ENCODE measurements at regions not wholly inside any gene's neighbourhood (a gene's known extent, or its start where the extent isn't known, plus 50 kb on each side); places are given as distances from the start of the nearest gene placed in this dataset.

DNA sequence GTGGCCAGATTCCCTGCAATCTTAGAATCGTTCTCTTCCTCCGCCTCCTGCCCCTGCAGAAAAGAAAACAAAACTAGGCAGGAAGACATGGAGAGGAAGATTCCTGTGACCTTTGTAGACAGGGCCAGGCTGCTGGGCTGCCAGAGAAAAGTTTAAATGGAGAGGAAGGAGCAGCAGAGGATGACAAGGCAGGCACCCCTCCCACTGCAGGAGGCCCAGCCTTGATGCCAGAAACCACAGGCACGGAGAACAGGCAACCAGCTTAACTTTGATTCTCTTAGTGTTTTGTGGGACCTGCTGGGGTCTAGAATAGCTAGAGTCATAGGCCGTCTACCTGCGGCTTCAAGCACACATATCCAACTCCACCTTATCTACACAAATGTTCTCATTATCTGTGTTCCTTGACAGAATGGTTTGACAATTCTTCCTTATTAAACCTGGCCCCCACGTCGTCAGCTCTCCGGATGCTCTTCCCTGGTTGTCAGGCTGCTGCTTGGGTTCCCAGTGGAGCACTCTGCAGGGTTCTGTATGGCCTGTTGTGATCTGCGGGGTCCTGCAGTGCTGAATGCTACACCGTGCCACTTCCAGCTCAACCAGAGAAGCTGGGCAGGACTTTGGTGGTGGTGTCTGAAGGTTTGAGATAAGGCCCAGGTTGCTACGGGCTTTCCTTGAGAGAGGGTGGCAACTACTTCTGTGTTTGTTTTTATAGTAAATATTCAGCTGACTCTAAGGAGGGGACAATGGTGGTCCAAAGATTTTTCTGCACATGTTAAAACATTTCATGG lies 609.5 kb downstream of the AACS start:
- DNase-seq (ENCODE audit: low read depth) = no peak

- DNase-seq (ENCODE audit: low read depth) = no peak
These were observed 611.1 kb downstream of the AACS start for GRCh38 chr12:125676366-125676765.

DNA sequence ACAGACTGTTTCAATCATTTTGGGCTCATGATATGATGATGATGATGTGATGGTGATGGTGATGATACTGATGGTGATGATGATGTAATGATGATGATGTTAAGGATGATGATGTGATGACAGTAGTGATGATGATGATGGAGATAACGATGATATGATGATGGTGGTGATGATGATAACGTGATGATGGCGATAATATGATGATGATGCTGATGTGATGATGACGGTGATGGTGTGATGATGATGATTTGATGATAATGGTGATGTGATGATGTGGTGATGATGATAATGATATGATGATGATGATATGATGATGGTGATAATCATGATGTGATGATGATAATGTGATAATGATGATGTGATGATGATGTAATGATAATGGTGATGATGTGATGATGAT lies 612.6 kb downstream of the AACS start:
- no peak for DNase-seq (ENCODE audit: low read depth)

DNA sequence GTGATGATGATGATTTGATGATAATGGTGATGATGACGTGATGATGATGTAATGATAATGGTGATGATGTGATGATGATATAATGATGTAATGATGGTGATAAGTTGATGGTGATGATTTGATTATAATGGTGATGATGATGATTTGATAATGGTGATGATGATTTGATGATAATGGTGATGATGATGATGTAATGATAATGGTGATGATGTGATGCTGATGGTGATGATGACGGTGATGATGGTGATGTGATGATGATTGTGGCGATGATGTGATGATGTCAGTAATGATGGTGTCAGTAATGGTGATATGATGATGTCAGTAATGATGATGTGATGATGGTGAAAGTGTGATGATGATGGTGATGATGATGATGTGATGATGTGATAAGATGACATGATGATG lies 613.4 kb downstream of the AACS start:
- no peak for DNase-seq (ENCODE audit: low read depth)

- peak; percentile 26 for DNase-seq (ENCODE audit: low read depth)
These were observed 618.6 kb downstream of the AACS start for GRCh38 chr12:125683748-125684381.

DNA sequence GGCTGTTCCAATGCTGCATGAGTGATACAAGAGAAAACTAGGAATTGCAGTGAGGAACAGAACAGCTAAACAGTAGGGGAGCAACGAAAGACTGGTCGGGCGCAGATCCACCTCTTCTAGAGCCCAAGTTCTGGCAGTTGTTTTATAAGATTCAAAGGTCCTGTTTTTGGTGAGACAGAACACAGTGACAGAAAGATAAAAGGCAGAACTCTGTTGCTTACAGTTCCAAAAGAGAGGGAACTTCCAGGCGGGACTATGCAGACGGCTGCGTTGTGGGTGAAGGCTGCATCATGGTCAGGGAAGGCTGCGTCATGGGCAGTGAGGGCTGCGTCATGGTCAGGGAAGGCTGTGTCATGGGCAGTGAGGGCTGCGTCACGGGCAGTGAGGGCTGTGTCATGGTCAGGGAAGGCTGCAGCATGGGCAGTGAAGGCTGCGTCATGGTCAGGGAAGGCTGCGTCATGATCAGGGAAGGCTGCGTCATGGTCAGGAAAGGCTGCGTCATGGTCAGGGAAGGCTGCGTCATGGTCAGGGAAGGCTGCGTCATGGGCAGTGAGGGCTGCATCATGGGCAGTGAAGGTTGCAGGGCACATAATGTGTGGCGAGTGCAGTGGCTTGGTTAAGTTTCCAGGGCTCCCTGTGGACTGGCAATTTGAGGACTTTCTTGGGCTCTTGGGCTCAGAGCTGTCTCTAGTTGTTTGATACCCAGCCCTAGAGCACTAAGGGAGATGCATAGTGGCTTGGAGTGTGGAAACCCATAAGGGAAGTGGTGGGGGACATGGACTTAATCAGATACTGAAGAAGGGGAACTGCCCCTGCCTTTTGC lies 619.9 kb downstream of the AACS start:
- DNase-seq (ENCODE audit: low read depth) = no peak

DNA sequence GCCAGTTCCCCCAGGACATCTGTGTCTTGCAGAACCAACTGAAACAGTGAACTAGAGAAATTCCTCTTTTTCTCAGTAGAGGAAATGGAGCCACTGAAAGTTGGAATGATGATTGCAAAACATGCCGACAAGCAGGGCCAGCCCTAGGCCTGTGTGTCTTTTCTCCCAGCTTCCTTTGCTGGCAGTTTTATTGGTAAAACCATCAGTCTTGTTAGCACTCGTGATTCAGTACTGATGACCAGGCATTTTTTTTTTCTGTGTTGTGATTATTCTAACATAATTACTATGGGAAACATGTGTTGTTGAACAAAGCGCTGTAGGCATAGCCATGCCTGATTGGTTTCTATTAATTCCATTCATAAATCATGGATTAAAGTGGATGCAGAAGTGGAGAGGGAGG lies 620.7 kb downstream of the AACS start:
- DNase-seq (ENCODE audit: low read depth) = no peak

GRCh38 chr12:125687403-125687802 lies 622.2 kb downstream of the AACS start:
- DNase-seq (ENCODE audit: low read depth) = no peak

DNA sequence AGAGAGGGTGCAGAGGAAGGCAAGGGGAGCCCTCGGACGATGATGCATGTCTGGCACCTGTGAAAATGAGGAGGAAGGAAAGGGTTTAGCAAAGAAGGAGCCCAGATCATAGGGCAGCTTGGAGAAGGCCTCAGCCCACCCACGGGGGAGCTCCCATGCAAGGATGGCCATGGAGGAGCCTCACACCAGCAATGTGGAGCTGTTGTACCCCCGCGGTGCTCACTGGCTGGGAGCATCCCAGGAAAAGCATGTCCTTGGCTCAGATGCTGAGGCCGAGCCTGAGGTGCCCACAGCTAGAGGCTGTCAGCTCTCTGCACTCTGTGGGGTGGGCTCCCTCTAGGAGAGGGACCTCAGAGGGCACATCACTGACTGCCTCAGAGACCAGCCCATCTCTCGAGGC lies 622.6 kb downstream of the AACS start:
- DNase-seq (ENCODE audit: low read depth) = no peak

DNA sequence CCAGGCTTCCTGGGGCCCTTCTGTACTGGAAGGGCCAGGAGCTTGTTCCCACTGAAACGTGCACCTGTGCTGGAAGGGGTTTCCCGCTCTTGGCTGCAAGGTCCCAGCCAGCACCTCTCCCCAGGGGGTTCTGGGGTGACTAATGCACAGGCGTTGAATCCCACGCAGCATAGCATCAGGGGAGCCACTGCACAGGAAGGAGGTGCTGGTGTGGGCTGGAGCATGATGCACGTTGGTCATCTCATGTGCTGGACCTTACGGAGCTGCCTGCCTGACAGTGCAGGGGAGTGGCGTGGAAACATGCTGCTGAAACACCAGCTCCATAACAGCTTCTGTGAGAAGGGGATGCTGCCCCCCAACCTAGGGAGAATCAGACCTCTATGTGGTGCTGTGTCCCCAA lies 623.0 kb downstream of the AACS start:
- DNase-seq (ENCODE audit: low read depth) = no peak

DNA sequence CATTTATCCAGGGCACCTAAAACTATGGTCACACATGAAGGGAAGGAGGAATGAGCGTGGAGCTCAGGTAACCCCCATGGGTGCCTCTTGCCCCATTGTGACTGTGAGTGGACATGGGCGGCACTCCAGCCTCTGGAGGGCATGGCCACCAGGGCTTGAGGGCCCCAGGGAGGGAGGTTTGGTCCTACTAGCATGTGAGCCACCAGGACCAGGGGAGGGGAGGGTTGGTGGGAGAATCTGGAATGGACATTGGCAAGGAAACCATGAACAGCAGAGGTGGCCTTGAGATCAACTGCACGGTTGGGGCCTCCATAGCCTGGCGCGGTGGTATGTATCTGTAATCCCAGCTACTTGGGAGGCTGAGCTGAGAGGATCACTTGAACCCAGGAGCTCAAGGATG lies 623.6 kb downstream of the AACS start:
- DNase-seq (ENCODE audit: low read depth) = no peak

GRCh38 chr12:125689576-125690410 lies 624.6 kb downstream of the AACS start:
- DNase-seq (ENCODE audit: low read depth) = no peak

DNA sequence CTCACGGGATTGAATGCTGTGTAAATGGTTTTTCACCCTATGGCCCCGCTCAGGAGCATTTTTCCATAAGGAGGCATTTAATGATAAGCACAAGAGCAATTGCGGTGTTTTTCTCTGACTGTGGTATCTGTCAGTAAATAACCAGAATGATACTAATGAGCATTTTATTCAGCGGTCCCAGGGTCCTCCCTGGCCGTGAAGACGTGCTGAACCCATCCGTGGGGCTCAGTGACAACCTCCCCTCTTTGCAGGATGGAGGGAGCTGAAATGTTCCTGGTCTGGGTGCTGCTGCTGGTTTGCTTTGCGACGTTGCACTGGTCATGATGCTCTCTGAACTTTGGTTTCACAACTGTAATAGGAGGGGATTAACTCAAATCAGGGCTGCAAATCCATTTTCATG lies 625.6 kb downstream of the AACS start:
- no peak for DNase-seq (ENCODE audit: low read depth)

- DNase-seq (ENCODE audit: low read depth) = no peak
These were observed 630.8 kb downstream of the AACS start for GRCh38 chr12:125696054-125696453.

- no peak for DNase-seq (ENCODE audit: low read depth)
These were observed 639.6 kb downstream of the AACS start for GRCh38 chr12:125704803-125705202.

- no peak for DNase-seq (ENCODE audit: low read depth)
These were observed 655.7 kb downstream of the AACS start for GRCh38 chr12:125720961-125721360.

DNA sequence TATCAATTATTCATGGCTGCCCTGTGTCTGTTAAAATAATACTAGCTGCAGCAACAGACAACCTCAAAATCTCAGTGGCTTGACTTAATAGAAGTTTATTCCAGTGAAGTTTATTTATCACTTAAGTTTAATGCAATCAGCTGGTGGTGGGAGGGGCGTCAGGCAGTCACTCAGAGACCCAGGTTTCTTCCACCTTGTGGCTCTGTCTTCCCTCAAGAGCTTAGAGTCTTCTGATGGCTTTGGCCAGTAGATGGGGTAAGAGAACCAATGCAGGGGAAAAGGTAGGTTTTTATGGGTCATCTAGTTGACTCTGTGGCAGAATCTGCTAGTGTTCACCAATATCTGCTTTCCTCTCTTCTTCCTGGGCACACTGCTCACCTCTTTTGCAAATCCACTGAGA lies 668.9 kb downstream of the AACS start:
- no peak for DNase-seq (ENCODE audit: low read depth)

- DNase-seq (ENCODE audit: low read depth) = no peak
These were observed 673.0 kb downstream of the AACS start for GRCh38 chr12:125738211-125738610.

GRCh38 chr12:125742413-125742812 lies 677.2 kb downstream of the AACS start:
- DNase-seq (ENCODE audit: low read depth) = peak; percentile 22

DNA sequence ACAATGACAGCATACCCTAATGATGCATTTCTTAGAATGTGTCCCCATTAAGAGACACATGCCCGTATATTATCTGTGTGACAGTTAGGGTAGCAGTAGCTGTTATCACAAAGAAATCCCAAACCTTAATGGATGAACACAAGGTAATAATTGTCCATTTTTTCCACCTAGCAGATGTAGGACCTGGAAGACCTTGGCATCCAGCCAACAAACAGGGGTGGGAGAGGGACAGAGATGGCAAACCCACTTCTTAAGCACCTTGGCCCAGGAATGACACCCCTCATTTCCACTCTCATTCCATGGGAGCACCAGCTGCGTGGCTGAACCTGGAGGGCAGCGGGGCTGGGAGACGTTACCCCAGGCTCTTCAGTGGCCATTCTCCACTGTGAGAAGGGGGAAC lies 679.0 kb downstream of the AACS start:
- DNase-seq (ENCODE audit: low read depth) = no peak

DNA sequence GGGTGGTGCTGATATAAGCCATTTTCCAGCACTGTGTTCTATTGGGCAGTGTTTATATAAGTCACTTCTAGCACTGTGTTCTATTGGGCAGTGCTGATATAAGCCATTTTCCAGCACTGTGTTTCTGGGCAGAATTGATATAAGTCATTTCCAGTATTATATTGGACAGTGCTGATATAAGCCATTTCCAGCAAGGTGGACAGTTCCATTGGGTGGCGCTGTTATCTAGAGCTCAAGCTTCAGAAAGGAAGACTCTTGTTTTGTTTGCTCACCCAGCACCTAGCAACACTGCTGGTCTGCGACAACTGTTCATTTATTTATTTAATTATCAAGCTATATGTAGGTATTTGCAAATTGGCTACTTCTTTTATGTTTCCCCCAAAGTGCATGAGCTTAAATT lies 690.3 kb downstream of the AACS start:
- DNase-seq (ENCODE audit: low read depth) = no peak

GRCh38 chr12:125766091-125766490 lies 700.9 kb downstream of the AACS start:
- DNase-seq (ENCODE audit: low read depth) = no peak

Measured in Daoy (cell line).